Right cardiac atrium (tissue), 5 donors: ENCODE measurements at regions not wholly inside any gene's neighbourhood (a gene's known extent, or its start where the extent isn't known, plus 50 kb on each side); places are given as distances from the start of the nearest gene placed in this dataset.

Experiments
- ATAC-seq, 2 donors: fragments of 200-7000 bp; cut with Tn5 transposase; one replicate each; pipeline versions ENCODE4 v1.8.0 to v1.9.1; 2020; ENCODE audit warnings: moderate library complexity in 2 of 2, mild to moderate bottlenecking in 1 of 2
- DNase-seq, 3 donors: peaks; one replicate each; pipeline ENCODE4 v3.0.0-alpha.2; 2020
- H3K27ac ChIP-seq: one replicate; pipeline ENCODE4 v1.5.1; 2013; ENCODE audit warnings: mild to moderate bottlenecking, low read length, control low read depth, moderate library complexity
- H3K27me3 ChIP-seq: one replicate; pipeline ENCODE4 v1.6.1; 2013; ENCODE audit not compliant: control insufficient read depth, insufficient read depth
- H3K4me1 ChIP-seq: one replicate; pipeline ENCODE4 v1.6.1; 2013; ENCODE audit warnings: low read length; ENCODE audit not compliant: control insufficient read depth, insufficient read depth
- H3K4me3 ChIP-seq: one replicate; pipeline ENCODE4 v1.5.1; 2013; ENCODE audit warnings: low read length, control low read depth
- H3K9me3 ChIP-seq: one replicate; pipeline ENCODE4 v1.6.1; 2013; ENCODE audit warnings: low read length; ENCODE audit not compliant: control insufficient read depth
- WGBS: extraction: QIAGEN DNeasy Blood & Tissue Kit; methylation state at CpG from one replicate; pipeline ENCODE4 v1.1.7; 2013; 5-methylcytosine and 5-hydroxymethylcytosine counted together
- intact Hi-C, 4 donors: fragments of 100-400 bp; cut with DNase I; formaldehyde crosslinking; loops; one replicate each; pipeline versions ENCODE4 v1.11.0 to v1.14.0; 2022 to 2023
- donor health status: healthy with polysubstance abuse.
- donor health status: DM: no; HTN: yes; CAD: no.
- donor health status: DM: no; HTN: no; CAD: no.
- donor health status: DM: no; HTN: yes; CAD: no; lungs with severe emphysema.
- donor health status: DM: yes; HTN: yes; CAD: no.

- intact Hi-C loops = no loop called here
- no peaks in the 10 kb centered on the region for H3K4me1 ChIP-seq
- DNase-seq (no peak), ATAC-seq (no peak)
- no peak overlapping the region for H3K4me3 ChIP-seq
- no peaks in the 10 kb centered on the region for H3K27me3 ChIP-seq
- H3K9me3 ChIP-seq = no peaks in the 10 kb centered on the region
- no peak overlapping the region for H3K27ac ChIP-seq
Observed at GRCh38 chr9:90368241-90368640, 274.4 kb downstream of the DIRAS2 start.

GRCh38 chr9:90368928-90369327 lies 273.7 kb downstream of the DIRAS2 start:
- intact Hi-C loops = no loop called here
- no peaks in the 10 kb centered on the region for H3K27me3 ChIP-seq
- no peak for ATAC-seq

GRCh38 chr9:90379771-90380170 lies 262.9 kb downstream of the DIRAS2 start:
- 80% methylated on average over 5 of the region's 5 CpGs for WGBS
- Histone ChIP-seq H3K4me3 (no peak overlapping the region), H3K4me1 (no peaks in the 10 kb centered on the region), H3K9me3 (no peaks in the 10 kb centered on the region), H3K27ac (no peak overlapping the region), H3K27me3 (no peaks in the 10 kb centered on the region)
- intact Hi-C loops = no loop called here
- no peak for ATAC-seq
- no peak for DNase-seq

More at GRCh38 chr9:90368928-90369327, 273.7 kb downstream of the DIRAS2 start:
- Histone ChIP-seq H3K4me3 (no peak overlapping the region), H3K9me3 (no peaks in the 10 kb centered on the region), H3K4me1 (no peaks in the 10 kb centered on the region), H3K27ac (no peak overlapping the region)
- DNase-seq = no peak
- 84% methylated on average over 4 of the region's 4 CpGs for WGBS

GRCh38 chr9:90385146-90385545 lies 257.5 kb downstream of the DIRAS2 start:
- Histone ChIP-seq H3K27ac (no peak overlapping the region), H3K4me3 (no peak overlapping the region), H3K4me1 (no peaks in the 10 kb centered on the region), H3K9me3 (no peaks in the 10 kb centered on the region), H3K27me3 (peaks cover 3% of the 10 kb centered on the region)
- ATAC-seq = no peak
- intact Hi-C loops = no loop called here
- no peak for DNase-seq
- WGBS = 38% methylated on average over 6 of the region's 6 CpGs

- no peaks in the 10 kb centered on the region for H3K4me1 ChIP-seq
- 91% methylated on average over 8 of the region's 8 CpGs for WGBS
- intact Hi-C loops = no loop called here
- no peak for ATAC-seq
- H3K27ac ChIP-seq = no peak overlapping the region
- no peaks in the 10 kb centered on the region for H3K9me3 ChIP-seq
- H3K4me3 ChIP-seq = no peak overlapping the region
- peaks cover 3% of the 10 kb centered on the region for H3K27me3 ChIP-seq
- no peak for DNase-seq
Observed at GRCh38 chr9:90393365-90394152, 249.1 kb downstream of the DIRAS2 start.

- H3K27ac ChIP-seq = no peak overlapping the region
- no peaks in the 10 kb centered on the region for H3K9me3 ChIP-seq
- DNase-seq (no peak), ATAC-seq (no peak)
- no peaks in the 10 kb centered on the region for H3K27me3 ChIP-seq
- no peaks in the 10 kb centered on the region for H3K4me1 ChIP-seq
- intact Hi-C loops = no loop called here
- no peak overlapping the region for H3K4me3 ChIP-seq
- 63% methylated on average over 3 of the region's 3 CpGs for WGBS
Observed at GRCh38 chr9:90394871-90395270, 247.8 kb downstream of the DIRAS2 start.

GRCh38 chr9:90400091-90400490 lies 242.5 kb downstream of the DIRAS2 start:
- intact Hi-C loops = no loop called here
- Histone ChIP-seq H3K4me3 (no peak overlapping the region), H3K9me3 (no peaks in the 10 kb centered on the region), H3K27ac (no peak overlapping the region), H3K4me1 (no peaks in the 10 kb centered on the region), H3K27me3 (no peaks in the 10 kb centered on the region)
- no peak for DNase-seq
- WGBS = 89% methylated on average over 6 of the region's 6 CpGs
- no peak for ATAC-seq

- Histone ChIP-seq H3K4me1 (no peaks in the 10 kb centered on the region), H3K27ac (no peak overlapping the region), H3K9me3 (peaks cover 2% of the 10 kb centered on the region), H3K27me3 (no peaks in the 10 kb centered on the region), H3K4me3 (no peak overlapping the region)
- no peak for DNase-seq
- 71% methylated on average over 3 of the region's 3 CpGs for WGBS
- intact Hi-C loops = no loop called here
- ATAC-seq = no peak
Observed at GRCh38 chr9:90408659-90409058, 234.0 kb downstream of the DIRAS2 start.

- no peaks in the 10 kb centered on the region for H3K9me3 ChIP-seq
- no peaks in the 10 kb centered on the region for H3K4me1 ChIP-seq
- no peaks in the 10 kb centered on the region for H3K27me3 ChIP-seq
- WGBS = 76% methylated on average over 4 of the region's 4 CpGs
- H3K27ac ChIP-seq = no peak overlapping the region
- ATAC-seq = no peak
- H3K4me3 ChIP-seq = no peak overlapping the region
- DNase-seq = no peak
- intact Hi-C loops = no loop called here
Observed at GRCh38 chr9:90419221-90419851, 223.3 kb downstream of the DIRAS2 start.

GRCh38 chr9:90420211-90420610 lies 222.4 kb downstream of the DIRAS2 start:
- intact Hi-C loops = no loop called here
- Histone ChIP-seq H3K27ac (no peak overlapping the region), H3K9me3 (no peaks in the 10 kb centered on the region), H3K27me3 (no peaks in the 10 kb centered on the region), H3K4me3 (no peak overlapping the region), H3K4me1 (no peaks in the 10 kb centered on the region)
- ATAC-seq = no peak
- 61% methylated on average over 3 of the region's 3 CpGs for WGBS
- DNase-seq = no peak

- no peak overlapping the region for H3K27ac ChIP-seq
- no peaks in the 10 kb centered on the region for H3K4me1 ChIP-seq
- no peak for DNase-seq
- no peaks in the 10 kb centered on the region for H3K27me3 ChIP-seq
- no peaks in the 10 kb centered on the region for H3K9me3 ChIP-seq
- intact Hi-C loops = no loop called here
- no peak for ATAC-seq
- H3K4me3 ChIP-seq = no peak overlapping the region
- 43% methylated on average over 9 of the region's 9 CpGs for WGBS
Observed at GRCh38 chr9:90420768-90421513, 221.7 kb downstream of the DIRAS2 start.
